GM12874 (cell line): ENCODE measurements at regions not wholly inside any gene's neighbourhood (a gene's known extent, or its start where the extent isn't known, plus 50 kb on each side); places are given as distances from the start of the nearest gene placed in this dataset.

Experiments
- CTCF ChIP-seq: IDR thresholded peaks from 2 replicates; pipeline ENCODE4 v1.5.1; 2011; ENCODE audit warnings: low read depth, mild to moderate bottlenecking, control low read depth, low read length, moderate library complexity; ENCODE audit not compliant: insufficient read depth

- no peak for TF ChIP-seq CTCF
Observed at GRCh38 chr2:149739171-149739882, 151.8 kb upstream of the MMADHC start.

GRCh38 chr2:149738767-149739166 lies 151.2 kb upstream of the MMADHC start:
- no peak for TF ChIP-seq CTCF

GRCh38 chr2:149737896-149738295 lies 150.3 kb upstream of the MMADHC start:
- no peak for TF ChIP-seq CTCF

GRCh38 chr2:149735237-149735958 lies 147.8 kb upstream of the MMADHC start:
- TF ChIP-seq CTCF, result no peak

GRCh38 chr2:149733936-149734685 lies 146.5 kb upstream of the MMADHC start:
- no peak for TF ChIP-seq CTCF

GRCh38 chr2:149732730-149733290 lies 145.2 kb upstream of the MMADHC start:
- no peak for TF ChIP-seq CTCF
